GM21737 (cell line): ENCODE measurements at regions not wholly inside any gene's neighbourhood (a gene's known extent, or its start where the extent isn't known, plus 50 kb on each side); places are given as distances from the start of the nearest gene placed in this dataset.
"Not testable (repeated sequence)": the region's sequence is repeated elsewhere in the genome, so short reads cannot be mapped to it uniquely, and the experiment has no call there.

Source experiments
- ATAC-seq: cut with Tn5 transposase; IDR thresholded peaks from one replicate; pipeline ENCODE4 v1.9.1; 2021; ENCODE audit warnings: mild to moderate bottlenecking, moderate library complexity; ENCODE audit not compliant: unreplicated experiment

- no peak for ATAC-seq
Measured at GRCh38 chr14:97946641-97947040, 1149.5 kb downstream of the VRK1 start.

DNA sequence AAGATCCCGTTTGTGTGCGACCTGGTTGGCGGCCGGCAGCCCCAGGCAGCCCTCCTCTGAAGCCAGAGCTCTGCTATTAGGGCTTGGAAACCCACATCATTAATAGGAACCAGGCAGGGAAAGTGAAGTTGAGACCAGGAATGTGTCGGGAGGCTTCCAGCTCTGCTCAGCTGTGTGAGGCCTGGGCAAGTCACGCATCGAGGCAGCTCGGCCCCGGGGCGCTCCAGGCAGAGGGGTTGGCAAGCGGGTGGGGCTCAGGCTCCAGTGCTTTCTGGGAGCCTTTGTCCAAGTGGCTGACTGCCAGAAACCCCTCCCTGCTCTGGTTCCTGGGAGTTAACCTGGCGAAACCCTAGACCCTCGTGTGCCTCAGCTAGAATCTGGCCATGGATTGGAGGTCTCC lies 1151.7 kb downstream of the VRK1 start:
- ATAC-seq, result no peak

GRCh38 chr14:97956581-97957340 lies 1159.6 kb downstream of the VRK1 start:
- ATAC-seq, result no peak

DNA sequence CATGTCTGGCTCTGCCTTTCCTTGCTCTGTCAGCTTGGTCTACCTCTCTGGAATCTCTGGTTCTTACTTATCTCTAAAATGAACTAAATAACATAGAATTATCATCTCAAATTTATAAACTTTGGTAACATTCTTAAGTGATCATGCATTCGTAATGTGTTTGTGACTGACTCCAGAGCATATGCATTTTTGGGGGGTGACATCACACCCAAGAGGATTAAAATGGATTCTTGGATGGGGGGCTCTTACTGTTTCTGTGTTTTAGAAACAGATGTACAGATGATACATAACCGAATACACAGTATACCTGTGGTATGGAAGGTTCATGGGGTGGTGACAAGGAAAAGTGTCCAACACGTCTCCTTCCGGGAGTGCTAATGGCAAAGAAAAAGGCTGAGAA lies 1162.1 kb downstream of the VRK1 start:
- no peak for ATAC-seq

- ATAC-seq, result no peak
Measured at GRCh38 chr14:97960436-97960835, 1163.3 kb downstream of the VRK1 start.

GRCh38 chr14:97970222-97970621 lies 1173.0 kb downstream of the VRK1 start:
- ATAC-seq, result no peak

GRCh38 chr14:97975216-97975615 lies 1178.0 kb downstream of the VRK1 start:
- ATAC-seq, result no peak

- no peak for ATAC-seq
Measured at GRCh38 chr14:97975962-97976361, 1178.8 kb downstream of the VRK1 start.

- no peak for ATAC-seq
Measured at GRCh38 chr14:97976861-97977260, 1179.7 kb downstream of the VRK1 start.

- no peak for ATAC-seq
Measured at GRCh38 chr14:97977651-97978261, 1180.6 kb downstream of the VRK1 start.

GRCh38 chr14:97978341-97978740 lies 1181.2 kb downstream of the VRK1 start:
- ATAC-seq, result no peak

DNA sequence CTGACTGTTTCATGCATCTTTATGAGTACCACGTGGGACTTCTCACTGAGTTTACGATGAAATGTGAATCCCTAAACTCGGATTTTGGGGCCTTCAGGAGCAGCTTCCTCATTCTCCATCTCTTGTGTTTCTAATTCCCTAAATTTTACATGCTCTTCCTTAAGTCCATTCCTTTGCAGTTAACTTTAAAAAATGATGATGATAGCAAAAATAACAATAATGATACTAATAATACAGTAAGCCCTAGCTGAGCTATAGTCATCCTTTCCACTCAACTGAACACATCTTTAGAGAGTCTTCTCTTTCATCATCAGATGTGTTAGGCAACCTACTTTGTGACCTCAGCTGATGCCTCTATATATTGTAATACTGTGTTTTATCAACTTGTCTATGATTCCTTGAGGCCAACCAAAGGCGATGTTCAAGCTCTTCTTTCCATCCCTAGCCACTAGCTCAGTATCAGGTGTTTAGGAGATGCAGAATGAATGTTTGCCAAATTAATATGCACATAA lies 1196.4 kb downstream of the VRK1 start:
- no peak for ATAC-seq

GRCh38 chr14:97994020-97994531 lies 1196.9 kb downstream of the VRK1 start:
- no peak for ATAC-seq

DNA sequence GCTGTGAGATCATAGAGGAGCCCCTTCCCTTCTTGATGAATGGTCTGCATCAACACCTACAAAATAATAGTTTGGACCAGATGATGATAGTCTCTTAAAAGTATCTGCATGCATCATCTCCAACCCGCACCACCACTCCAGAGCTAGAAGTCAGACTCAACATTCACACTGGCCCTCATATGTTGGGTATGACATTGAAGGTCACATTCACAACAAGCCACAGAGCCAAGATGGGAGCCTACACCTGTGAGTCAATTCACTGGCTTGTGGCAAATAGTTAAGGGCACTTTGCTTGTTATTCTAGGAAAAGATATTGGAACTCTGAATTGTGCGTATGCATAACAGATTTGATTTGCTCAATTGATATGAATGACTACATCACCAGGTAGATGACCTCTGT lies 1197.9 kb downstream of the VRK1 start:
- no peak for ATAC-seq

DNA sequence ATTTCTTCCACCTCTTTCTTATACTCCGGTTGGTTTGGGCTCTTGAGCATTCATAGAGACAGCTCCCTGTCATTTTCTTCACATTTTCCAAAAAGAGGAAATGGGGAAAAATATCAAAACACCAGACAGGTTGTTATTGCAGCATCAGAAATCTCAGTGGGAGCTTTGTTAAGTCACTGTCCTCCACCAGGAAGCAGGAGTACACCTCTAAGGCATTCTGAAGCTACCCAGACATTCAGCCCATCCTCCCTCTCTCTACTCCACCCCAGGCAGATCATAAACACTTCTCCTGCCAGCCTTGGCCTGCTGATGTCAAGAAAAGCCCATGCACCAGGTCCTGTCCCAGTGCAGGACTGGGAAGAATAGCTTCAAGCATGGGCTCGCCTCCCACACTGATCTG lies 1198.3 kb downstream of the VRK1 start:
- no peak for ATAC-seq

DNA sequence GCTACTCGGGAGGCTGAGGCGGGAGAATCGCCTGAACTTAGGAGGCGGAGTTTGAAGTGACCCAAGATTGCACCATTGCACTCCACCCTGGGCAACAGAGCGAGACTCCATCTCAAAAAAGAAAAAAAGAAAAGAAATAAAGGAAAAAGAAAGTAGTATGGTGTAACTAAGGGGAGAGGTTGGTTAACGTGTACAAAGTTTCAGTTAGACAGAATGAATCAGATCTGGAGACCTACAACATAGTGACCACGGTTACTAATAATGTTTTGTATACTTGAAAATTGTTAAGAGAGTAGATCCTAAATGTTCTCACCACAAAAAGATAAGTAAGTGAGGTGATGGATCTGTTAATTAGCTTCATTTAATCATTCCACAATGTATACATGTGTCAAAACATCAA lies 1208.8 kb downstream of the VRK1 start:
- no peak for ATAC-seq

DNA sequence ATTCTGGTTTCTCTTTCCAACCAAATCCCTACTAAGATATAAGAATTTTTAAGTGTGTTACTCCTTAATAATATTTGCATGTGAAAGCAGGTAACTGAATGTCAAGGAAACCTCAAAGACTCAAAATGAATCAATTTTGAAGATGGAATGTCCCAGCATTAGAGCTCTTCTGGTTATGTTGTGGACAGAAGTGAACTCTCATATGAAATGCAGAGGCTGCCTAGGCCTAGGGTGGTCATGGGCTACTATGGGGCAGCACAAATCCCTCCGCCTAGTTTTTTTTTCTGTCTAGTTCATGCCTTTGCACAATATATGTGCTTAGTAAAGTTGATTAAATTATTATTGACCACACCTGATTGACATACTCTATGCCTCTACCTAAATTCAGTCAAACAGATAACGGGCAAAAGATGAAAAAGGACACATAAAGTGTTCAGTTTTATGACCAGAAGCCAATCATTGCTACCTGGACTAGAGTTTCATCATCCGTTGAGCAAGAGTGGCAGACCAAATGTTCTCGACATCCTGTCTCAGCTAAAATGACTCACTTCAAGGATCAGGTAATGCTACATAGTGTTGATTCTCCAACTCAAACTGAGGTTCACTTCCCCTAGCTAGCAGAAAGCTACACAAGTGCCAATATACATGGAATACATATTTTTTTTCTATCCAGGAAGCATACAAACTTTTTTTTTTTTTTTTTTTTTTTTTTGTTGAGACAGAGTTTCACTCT lies 1211.4 kb downstream of the VRK1 start:
- ATAC-seq, result no peak

DNA sequence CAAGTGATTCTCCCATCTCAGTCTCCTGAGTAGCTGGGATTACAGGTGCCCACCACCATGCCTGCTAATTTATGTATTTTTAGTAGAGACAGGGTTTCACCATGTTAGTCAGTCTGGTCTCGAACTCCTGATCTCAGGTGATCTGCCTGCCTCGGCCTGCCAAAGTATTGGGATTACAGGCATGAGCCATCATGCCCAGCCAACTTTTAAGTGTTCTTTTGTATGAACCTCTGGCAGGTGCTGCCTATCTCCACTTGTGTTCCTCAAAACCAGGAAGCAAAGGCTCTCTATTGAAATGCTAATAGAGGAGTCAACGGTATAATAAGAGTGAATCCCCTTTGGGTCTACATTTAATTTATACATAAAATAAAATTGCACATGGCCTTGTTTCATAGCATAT lies 1212.0 kb downstream of the VRK1 start:
- ATAC-seq, result not testable (repeated sequence)

- no peak for ATAC-seq
Measured at GRCh38 chr14:98010784-98011183, 1213.6 kb downstream of the VRK1 start.

DNA sequence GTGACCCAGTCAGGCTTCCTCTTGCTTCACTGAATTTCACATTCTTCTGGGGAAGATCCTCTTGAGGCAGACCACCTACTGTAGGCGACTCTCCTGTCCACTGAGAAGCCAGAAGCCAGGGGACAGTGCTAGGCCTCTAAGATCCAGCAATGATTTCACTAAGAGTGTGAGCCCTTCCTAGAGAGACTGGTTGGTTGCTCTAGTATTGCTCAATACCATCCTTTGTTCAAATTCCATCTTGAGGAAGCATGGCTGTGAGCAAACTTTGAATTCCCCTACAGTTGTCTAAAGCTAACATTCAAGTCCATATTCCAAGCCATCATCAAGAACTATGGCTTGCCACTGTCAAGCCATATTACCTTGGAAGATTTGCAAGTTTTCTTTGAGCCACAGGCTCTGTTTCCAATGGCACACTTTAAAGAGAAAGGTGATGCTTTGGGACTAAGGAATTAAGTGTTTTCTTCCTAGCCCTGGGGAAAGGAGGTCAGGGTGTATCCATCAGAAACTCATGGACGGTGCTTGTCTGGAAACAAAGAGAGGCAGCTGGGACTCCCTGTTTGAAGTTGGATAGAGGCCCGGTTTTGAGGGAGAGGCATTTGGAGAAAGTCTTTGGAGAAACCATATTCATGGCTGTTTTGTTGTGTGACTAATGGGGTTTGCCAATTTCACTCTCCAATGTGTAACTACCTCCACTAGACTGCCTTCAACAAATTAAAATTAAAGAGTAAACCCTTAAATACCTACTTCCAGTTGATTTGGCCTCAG lies 1217.9 kb downstream of the VRK1 start:
- ATAC-seq, result no peak

DNA sequence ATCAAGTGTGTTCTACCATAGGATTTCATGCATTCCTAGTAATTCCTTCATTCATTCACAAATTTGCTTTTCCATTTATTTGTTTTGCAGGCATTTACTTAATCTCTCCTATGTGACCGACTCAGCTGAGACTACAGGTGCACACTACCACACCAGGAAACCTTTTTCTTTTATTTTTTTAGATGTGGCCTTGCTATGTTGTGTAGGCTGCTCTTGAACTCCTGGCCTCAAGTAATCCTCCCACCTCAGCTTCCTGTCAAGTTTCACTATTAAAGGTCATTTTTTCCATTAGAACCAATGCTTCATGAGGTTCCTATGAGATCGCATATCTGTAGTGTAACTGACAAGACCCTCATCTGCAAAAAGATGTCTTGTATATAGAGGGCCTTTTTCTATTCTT lies 1218.7 kb downstream of the VRK1 start:
- no peak for ATAC-seq
